DOHH2 (cell line): ENCODE measurements at regions not wholly inside any gene's neighbourhood (a gene's known extent, or its start where the extent isn't known, plus 50 kb on each side); places are given as distances from the start of the nearest gene placed in this dataset.

Experiments used
- CTCF ChIP-seq: fragments of 200-600 bp; sonication (generic); IDR thresholded peaks from one replicate; pipeline ENCODE4 v1.5.1; 2014; ENCODE audit warnings: antibody characterized with exemption, mild to moderate bottlenecking, low read depth, low read length; ENCODE audit not compliant: poor library complexity, severe bottlenecking
- EZH2phosphoT487 ChIP-seq: fragments of 200-600 bp; sonication (generic); IDR thresholded peaks from 2 replicates; pipeline ENCODE4 v1.6.1; 2017; ENCODE audit warnings: borderline replicate concordance, mild to moderate bottlenecking, antibody characterized with exemption, low read length, moderate library complexity, mixed read lengths

- no peak for TF ChIP-seq EZH2phosphoT487
- TF ChIP-seq CTCF = no peak
These were observed 250.4 kb downstream of the NSG2 start for GRCh38 chr5:174295702-174296436.
